ENCODE measurements at regions not wholly inside any gene's neighbourhood (a gene's known extent, or its start where the extent isn't known, plus 50 kb on each side); places are given as distances from the start of the nearest gene placed in this dataset.

DNA sequence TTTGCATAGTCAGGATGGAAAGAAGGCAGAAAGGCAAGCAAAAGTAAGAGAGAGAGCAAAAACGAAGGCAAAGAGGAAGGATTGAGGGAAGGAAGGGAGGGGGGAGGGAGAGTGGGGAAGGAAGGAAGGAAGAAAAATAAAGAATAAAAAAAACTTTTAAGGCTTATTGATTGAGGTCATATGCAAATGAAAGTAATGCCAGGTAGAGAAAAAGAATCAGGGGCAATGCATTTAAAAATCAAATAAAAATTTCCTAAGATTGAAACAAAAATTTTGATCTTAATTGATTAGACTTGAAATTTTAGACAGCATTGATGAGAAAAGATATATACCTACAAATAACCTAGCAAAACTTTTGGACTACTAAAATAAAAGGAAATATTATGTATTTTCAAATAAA lies 153.9 kb upstream of the KIF2B start:
- H3K36me3 Mint-ChIP-seq (ENCODE audit: low read depth) = no peaks in the 10 kb centered on the region
- no peaks in the 10 kb centered on the region for H3K4me1 Mint-ChIP-seq (ENCODE audit: low read depth)
- H3K4me3 Mint-ChIP-seq = no peak overlapping the region
- ChIA-PET CTCF (no interaction called here), POLR2A (no interaction called here)
- intact Hi-C loops (cut with micrococcal nuclease) = no loop called here
- peaks cover 12% of the 10 kb centered on the region for H3K9me3 Mint-ChIP-seq
- H3K27me3 Mint-ChIP-seq = no peaks in the 10 kb centered on the region
- ATAC-seq = no peak
- no peak for DNase-seq
- H3K27ac Mint-ChIP-seq = no peak overlapping the region
- TF ChIP-seq, protein P1, sequence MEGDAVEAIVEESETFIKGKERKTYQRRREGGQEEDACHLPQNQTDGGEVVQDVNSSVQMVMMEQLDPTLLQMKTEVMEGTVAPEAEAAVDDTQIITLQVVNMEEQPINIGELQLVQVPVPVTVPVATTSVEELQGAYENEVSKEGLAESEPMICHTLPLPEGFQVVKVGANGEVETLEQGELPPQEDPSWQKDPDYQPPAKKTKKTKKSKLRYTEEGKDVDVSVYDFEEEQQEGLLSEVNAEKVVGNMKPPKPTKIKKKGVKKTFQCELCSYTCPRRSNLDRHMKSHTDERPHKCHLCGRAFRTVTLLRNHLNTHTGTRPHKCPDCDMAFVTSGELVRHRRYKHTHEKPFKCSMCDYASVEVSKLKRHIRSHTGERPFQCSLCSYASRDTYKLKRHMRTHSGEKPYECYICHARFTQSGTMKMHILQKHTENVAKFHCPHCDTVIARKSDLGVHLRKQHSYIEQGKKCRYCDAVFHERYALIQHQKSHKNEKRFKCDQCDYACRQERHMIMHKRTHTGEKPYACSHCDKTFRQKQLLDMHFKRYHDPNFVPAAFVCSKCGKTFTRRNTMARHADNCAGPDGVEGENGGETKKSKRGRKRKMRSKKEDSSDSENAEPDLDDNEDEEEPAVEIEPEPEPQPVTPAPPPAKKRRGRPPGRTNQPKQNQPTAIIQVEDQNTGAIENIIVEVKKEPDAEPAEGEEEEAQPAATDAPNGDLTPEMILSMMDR (IDR thresholded peaks at IDR 0.05) = no peak

DNA sequence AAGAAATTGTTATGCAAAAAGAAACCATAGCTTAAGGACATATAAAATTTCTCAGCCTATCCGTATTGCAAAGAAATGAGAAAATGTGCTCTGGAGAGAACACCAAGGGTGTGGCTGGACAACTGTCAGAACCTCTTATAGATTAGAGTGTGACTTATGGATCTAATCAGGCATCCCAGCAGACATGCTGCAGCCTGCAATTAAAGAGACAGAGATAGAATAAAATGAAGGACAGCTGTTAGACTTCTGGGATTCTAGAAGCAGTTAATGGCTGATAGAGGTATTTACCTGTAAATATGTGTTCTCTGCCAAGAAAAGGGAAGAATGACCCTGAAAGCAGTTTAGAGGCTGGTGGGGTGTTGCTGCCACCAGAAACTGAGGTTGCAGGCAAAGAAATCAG lies 160.1 kb upstream of the KIF2B start:
- Mint-ChIP-seq H3K9me3 (peaks cover 9% of the 10 kb centered on the region), H3K27ac (no peak overlapping the region), H3K27me3 (no peaks in the 10 kb centered on the region), H3K4me1 (ENCODE audit: low read depth) (no peaks in the 10 kb centered on the region), H3K36me3 (ENCODE audit: low read depth) (no peaks in the 10 kb centered on the region), H3K4me3 (no peak overlapping the region)
- ChIA-PET CTCF (no interaction called here), POLR2A (no interaction called here)
- intact Hi-C loops (cut with micrococcal nuclease) = no loop called here
- ATAC-seq (no peak), DNase-seq (no peak)
- TF ChIP-seq, protein P1 (IDR thresholded peaks at IDR 0.05) = no peak

DNA sequence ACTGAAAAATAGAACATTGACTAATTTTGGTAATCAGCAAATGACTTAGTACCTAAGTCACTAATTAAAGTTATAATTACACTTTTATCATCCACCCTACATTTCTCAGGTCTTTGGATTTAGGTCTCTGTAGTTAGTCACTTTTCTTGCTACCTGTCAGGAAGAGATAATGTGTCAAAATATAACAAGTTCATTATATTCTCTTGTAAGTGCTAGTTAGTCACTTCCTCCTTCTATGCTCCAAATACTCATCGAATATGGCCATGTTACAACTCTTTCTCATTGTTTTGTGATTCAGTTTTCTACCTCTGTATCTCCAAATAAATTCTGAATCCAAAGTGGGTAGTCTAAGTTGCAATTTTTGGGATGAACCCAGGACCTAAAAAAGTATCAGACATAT lies 163.5 kb upstream of the KIF2B start:
- Mint-ChIP-seq H3K9me3 (peaks cover 4% of the 10 kb centered on the region), H3K27ac (no peak overlapping the region), H3K4me1 (ENCODE audit: low read depth) (no peaks in the 10 kb centered on the region), H3K4me3 (no peak overlapping the region), H3K36me3 (ENCODE audit: low read depth) (no peaks in the 10 kb centered on the region), H3K27me3 (no peaks in the 10 kb centered on the region)
- ATAC-seq (no peak), DNase-seq (no peak)
- TF ChIP-seq, protein P1 (IDR thresholded peaks at IDR 0.05) = no peak
- ChIA-PET POLR2A (no interaction called here), CTCF (no interaction called here)
- intact Hi-C loops (cut with micrococcal nuclease) = no loop called here

DNA sequence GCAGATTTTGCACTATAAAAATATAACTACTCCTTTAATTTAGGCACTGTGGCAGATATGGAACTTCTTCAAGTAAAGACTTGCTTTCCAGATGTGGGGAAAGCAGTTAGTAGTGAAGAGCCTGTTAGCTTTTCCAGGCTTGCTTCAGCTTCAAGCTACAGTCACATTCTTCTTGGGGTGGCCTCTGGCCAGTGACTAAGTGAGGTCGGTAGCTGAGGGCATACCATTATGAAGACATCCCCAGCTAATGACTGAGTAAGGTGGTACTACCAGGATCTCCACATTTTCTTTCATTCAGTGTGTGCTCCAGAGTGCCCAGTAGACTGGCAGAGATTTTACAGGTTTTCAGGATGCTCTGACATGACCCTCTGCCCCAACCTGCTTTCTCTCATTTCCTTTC lies 167.1 kb upstream of the KIF2B start:
- Mint-ChIP-seq H3K27ac (no peak overlapping the region), H3K4me1 (ENCODE audit: low read depth) (no peaks in the 10 kb centered on the region), H3K36me3 (ENCODE audit: low read depth) (no peaks in the 10 kb centered on the region), H3K4me3 (no peak overlapping the region), H3K9me3 (peaks cover 2% of the 10 kb centered on the region), H3K27me3 (no peaks in the 10 kb centered on the region)
- ChIA-PET CTCF (no interaction called here), POLR2A (no interaction called here)
- DNase-seq (no peak), ATAC-seq (no peak)
- TF ChIP-seq, protein P1 (IDR thresholded peaks at IDR 0.05) = no peak
- intact Hi-C loops (cut with micrococcal nuclease) = no loop called here

DNA sequence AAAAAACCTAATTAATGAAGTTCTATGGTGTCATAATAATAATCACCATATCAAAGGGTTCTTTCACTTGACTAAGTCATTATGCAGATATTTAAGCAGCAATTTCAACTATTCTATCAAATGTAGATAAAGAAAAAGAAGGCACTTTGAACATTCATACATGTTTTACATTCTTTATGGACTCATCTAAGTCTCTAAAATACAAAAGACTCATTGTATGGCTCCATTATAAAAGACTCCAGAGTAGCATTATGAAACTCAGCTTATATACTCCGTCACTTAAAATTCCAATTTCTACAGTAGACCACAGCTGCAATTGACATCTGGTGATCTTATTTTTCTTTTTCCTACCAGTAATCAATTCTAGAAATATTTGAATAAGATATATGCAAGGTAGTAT lies 173.5 kb upstream of the KIF2B start:
- TF ChIP-seq, protein P1 (IDR thresholded peaks at IDR 0.05) = no peak
- Mint-ChIP-seq H3K27me3 (no peaks in the 10 kb centered on the region), H3K9me3 (peaks cover 6% of the 10 kb centered on the region), H3K4me1 (ENCODE audit: low read depth) (no peaks in the 10 kb centered on the region), H3K36me3 (ENCODE audit: low read depth) (no peaks in the 10 kb centered on the region), H3K4me3 (no peak overlapping the region), H3K27ac (no peak overlapping the region)
- POLR2A ChIA-PET = no interaction called here
- intact Hi-C loops (cut with micrococcal nuclease) = no loop called here
- CTCF ChIA-PET = interaction anchor here (0.7 kb wide), 1 partner anchor 29 kb away, joined by 3 read pairs; no protein-coding TSS in a partner anchor
- DNase-seq (no peak), ATAC-seq (no peak)

Measured in activated CD8-positive, alpha-beta T cell treated with anti-CD3 and anti-CD28 coated beads for 36 hours (primary cell).